ENCODE measurements at regions not wholly inside any gene's neighbourhood (a gene's known extent, or its start where the extent isn't known, plus 50 kb on each side); places are given as distances from the start of the nearest gene placed in this dataset.

DNA sequence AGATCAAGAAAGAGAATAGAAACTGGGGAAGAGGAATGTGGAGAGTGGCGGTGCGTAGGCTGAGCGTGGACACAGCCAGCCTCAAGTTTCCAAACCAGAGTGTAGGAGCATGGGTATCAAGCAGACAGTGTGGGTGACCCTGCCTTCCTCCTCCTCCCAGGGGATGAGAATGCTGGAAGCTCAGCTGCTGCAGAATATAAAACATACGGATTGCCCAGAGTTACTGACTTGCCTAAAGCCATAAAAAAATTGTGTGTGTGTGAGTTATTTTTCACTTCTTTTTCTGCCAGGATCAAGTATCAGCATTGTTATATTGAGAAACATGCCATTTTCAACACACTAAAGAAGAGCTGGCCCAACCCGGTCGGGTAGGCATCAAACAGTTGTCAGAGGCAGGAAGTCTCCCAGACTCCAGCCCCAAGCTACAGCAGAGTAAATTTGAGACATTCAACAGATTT is 333.3 kb upstream of the ACVR2A start:
- Histone ChIP-seq H3K4me1 (no peaks in the 10 kb centered on the region), H3K79me2 (no peaks in the 10 kb centered on the region), H3K9me3 (ENCODE audit: control insufficient read depth, low read length) (no peaks in the 10 kb centered on the region), H3K9ac (no peak overlapping the region), H3K4me3 (ENCODE audit: low read depth, low read length) (no peak overlapping the region), H2AFZ (no peak overlapping the region), H3K27ac (no peak overlapping the region), H3K4me2 (ENCODE audit: low read length) (no peak overlapping the region), H3K36me3 (ENCODE audit: control insufficient read depth, insufficient read depth, low read length) (no peaks in the 10 kb centered on the region), H3K27me3 (ENCODE audit: control insufficient read depth, insufficient read depth, low read length) (no peaks in the 10 kb centered on the region)
- TF ChIP-seq, protein P1, sequence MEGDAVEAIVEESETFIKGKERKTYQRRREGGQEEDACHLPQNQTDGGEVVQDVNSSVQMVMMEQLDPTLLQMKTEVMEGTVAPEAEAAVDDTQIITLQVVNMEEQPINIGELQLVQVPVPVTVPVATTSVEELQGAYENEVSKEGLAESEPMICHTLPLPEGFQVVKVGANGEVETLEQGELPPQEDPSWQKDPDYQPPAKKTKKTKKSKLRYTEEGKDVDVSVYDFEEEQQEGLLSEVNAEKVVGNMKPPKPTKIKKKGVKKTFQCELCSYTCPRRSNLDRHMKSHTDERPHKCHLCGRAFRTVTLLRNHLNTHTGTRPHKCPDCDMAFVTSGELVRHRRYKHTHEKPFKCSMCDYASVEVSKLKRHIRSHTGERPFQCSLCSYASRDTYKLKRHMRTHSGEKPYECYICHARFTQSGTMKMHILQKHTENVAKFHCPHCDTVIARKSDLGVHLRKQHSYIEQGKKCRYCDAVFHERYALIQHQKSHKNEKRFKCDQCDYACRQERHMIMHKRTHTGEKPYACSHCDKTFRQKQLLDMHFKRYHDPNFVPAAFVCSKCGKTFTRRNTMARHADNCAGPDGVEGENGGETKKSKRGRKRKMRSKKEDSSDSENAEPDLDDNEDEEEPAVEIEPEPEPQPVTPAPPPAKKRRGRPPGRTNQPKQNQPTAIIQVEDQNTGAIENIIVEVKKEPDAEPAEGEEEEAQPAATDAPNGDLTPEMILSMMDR (IDR thresholded peaks at IDR 0.05): no peak

DNA sequence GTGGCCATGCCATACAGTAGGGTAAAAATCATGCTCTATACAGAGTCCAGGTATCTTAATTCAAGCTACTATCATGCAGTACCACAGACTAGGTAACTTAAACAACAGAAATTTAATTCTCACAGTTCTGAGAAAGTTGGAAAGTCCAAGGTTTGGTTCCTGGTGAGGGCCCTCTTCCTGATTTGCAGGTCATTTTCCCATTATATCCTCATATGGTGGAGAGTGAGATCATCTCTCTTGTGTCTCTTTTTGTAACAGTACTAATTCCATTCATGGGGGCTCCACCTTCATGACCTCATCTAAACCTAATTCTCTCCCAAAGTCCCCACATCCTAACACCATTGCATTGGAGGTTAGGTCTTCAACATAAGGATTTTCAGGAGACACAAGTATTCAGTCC is 335.0 kb upstream of the ACVR2A start:
- no peaks in the 10 kb centered on the region for H3K9me3 ChIP-seq (ENCODE audit: control insufficient read depth, low read length)
- H3K79me2 ChIP-seq: no peaks in the 10 kb centered on the region
- no peaks in the 10 kb centered on the region for H3K36me3 ChIP-seq (ENCODE audit: control insufficient read depth, insufficient read depth, low read length)
- H2AFZ ChIP-seq: no peak overlapping the region
- H3K4me2 ChIP-seq (ENCODE audit: low read length): no peak overlapping the region
- H3K4me3 ChIP-seq (ENCODE audit: low read depth, low read length): no peak overlapping the region
- H3K4me1 ChIP-seq: no peaks in the 10 kb centered on the region
- no peak overlapping the region for H3K9ac ChIP-seq
- no peak overlapping the region for H3K27ac ChIP-seq
- H3K27me3 ChIP-seq (ENCODE audit: control insufficient read depth, insufficient read depth, low read length): no peaks in the 10 kb centered on the region
- TF ChIP-seq, protein P1 (IDR thresholded peaks at IDR 0.05): no peak

DNA sequence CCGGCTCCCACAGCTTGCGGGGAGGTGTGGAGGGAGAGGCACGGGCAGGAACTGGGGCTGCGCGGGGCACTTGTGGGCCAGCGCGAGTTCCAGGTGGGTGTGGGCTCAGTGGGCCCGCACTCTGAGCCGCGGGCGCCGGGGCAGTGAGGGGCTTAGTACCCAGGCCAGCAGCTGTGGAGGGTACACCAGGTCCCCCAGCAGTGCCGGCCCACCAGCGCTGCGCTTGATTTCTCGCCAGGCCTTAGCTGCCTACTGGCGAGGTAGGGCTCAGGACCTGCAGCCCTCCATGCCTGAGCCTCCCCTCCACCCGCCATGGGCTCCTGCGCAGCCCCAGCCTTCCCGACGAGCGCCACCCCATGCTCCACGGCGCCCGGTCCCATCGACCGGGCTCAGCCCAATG is 337.9 kb upstream of the ACVR2A start:
- no peak overlapping the region for H3K4me2 ChIP-seq (ENCODE audit: low read length)
- H2AFZ ChIP-seq: no peak overlapping the region
- TF ChIP-seq, protein P1 (IDR thresholded peaks at IDR 0.05): no peak
- no peaks in the 10 kb centered on the region for H3K9me3 ChIP-seq (ENCODE audit: control insufficient read depth, low read length)
- no peak overlapping the region for H3K9ac ChIP-seq
- no peaks in the 10 kb centered on the region for H3K79me2 ChIP-seq
- H3K27ac ChIP-seq: no peak overlapping the region
- no peaks in the 10 kb centered on the region for H3K27me3 ChIP-seq (ENCODE audit: control insufficient read depth, insufficient read depth, low read length)
- H3K4me1 ChIP-seq: no peaks in the 10 kb centered on the region
- H3K4me3 ChIP-seq (ENCODE audit: low read depth, low read length): no peak overlapping the region
- H3K36me3 ChIP-seq (ENCODE audit: control insufficient read depth, insufficient read depth, low read length): no peaks in the 10 kb centered on the region

DNA sequence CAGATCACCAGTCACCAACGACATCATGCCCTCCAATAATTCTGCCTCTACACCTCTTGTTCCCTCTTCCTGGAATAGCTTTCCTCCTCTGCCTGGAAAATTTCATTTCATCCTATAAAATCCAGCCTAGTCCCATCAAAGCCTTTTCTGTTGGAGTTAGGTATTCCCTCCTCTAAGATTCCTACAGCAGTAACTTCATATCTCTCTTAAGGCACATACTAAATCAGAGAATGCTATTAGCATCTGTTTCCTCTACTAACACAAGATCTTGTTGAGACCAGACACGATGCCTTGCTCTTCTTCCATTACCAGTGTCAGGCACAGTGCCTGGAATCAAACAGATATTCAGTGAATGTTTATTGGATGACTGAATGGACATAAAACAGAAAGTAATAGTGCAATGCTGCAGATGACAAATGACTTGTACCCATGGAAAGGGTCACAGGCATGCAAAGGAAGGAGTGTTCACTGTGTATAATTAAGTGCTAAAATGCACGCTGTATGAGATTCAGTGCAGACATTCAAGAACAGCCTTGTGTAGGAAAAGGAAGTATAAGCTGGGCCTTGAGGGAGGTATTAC is 342.0 kb upstream of the ACVR2A start:
- H3K4me2 ChIP-seq (ENCODE audit: low read length): no peak overlapping the region
- no peak overlapping the region for H3K4me3 ChIP-seq (ENCODE audit: low read depth, low read length)
- no peaks in the 10 kb centered on the region for H3K36me3 ChIP-seq (ENCODE audit: control insufficient read depth, insufficient read depth, low read length)
- TF ChIP-seq, protein P1 (IDR thresholded peaks at IDR 0.05): no peak
- no peak overlapping the region for H3K27ac ChIP-seq
- no peak overlapping the region for H3K9ac ChIP-seq
- H3K27me3 ChIP-seq (ENCODE audit: control insufficient read depth, insufficient read depth, low read length): no peaks in the 10 kb centered on the region
- no peaks in the 10 kb centered on the region for H3K79me2 ChIP-seq
- H3K9me3 ChIP-seq (ENCODE audit: control insufficient read depth, low read length): no peaks in the 10 kb centered on the region
- H2AFZ ChIP-seq: no peak overlapping the region
- no peaks in the 10 kb centered on the region for H3K4me1 ChIP-seq

DNA sequence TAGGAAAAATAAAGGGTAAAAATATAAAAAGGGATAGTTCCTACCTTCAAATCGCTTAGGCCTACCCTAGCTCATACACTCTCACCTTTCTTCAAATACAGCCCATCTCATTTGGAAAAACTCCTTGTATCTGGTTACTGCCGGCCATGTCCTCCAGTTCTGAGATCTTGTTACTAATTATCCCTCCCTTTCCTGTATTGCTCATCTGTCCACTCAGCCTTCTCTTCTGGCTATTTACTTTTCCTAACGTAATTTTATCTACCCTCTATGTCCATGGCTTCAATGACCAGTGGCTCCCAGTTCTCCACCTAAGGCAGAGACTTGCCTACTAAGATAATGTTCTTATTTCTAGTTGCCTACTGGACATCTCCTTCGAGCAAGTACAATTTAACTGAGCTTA is 342.9 kb upstream of the ACVR2A start:
- H3K9me3 ChIP-seq (ENCODE audit: control insufficient read depth, low read length): no peaks in the 10 kb centered on the region
- H3K36me3 ChIP-seq (ENCODE audit: control insufficient read depth, insufficient read depth, low read length): no peaks in the 10 kb centered on the region
- no peaks in the 10 kb centered on the region for H3K4me1 ChIP-seq
- no peak overlapping the region for H3K9ac ChIP-seq
- no peak overlapping the region for H2AFZ ChIP-seq
- H3K79me2 ChIP-seq: no peaks in the 10 kb centered on the region
- no peaks in the 10 kb centered on the region for H3K27me3 ChIP-seq (ENCODE audit: control insufficient read depth, insufficient read depth, low read length)
- H3K4me2 ChIP-seq (ENCODE audit: low read length): no peak overlapping the region
- TF ChIP-seq, protein P1 (IDR thresholded peaks at IDR 0.05): no peak
- no peak overlapping the region for H3K27ac ChIP-seq
- no peak overlapping the region for H3K4me3 ChIP-seq (ENCODE audit: low read depth, low read length)

All from parathyroid adenoma (tissue), 2 donors.